K562 (cell line): ENCODE measurements at regions not wholly inside any gene's neighbourhood (a gene's known extent, or its start where the extent isn't known, plus 50 kb on each side); places are given as distances from the start of the nearest gene placed in this dataset.

ENCODE experiments used
- ATAC-seq: fragments of 200-7000 bp; cut with Tn5 transposase; 3 replicates; pipeline ENCODE4 v1.9.1; 2020; ENCODE audit warnings: moderate library complexity
- BruUV-seq: library from RNA; stranded (reverse); fragments of 400-500 nt; replicated peaks from 2 replicates; lab custom pipeline; 2021; lab: Mats Ljungman, UMichigan
- CTCF ChIA-PET: fragments of 300-600 bp; formaldehyde crosslinking; extraction: SDS; loops from one replicate; lab custom pipeline; 2021; ENCODE audit warnings: low intra/inter-chr PET ratio; lab: Yijun Ruan, JAX
- POLR2A ChIA-PET: fragments of 300-600, 350-650 bp; sonication (Branson Sonifier 250); formaldehyde crosslinking; extraction: SDS; loops from one replicate; lab custom pipeline; 2021; ENCODE audit warnings: antibody characterized with exemption, inconsistent platforms; lab: Yijun Ruan, JAX
- DNase-seq, 4 experiments: peaks; one replicate each; pipeline versions ENCODE4 v3.0.0 to v3.0.0-alpha.2; 2011 to 2018; ENCODE audit warnings: low spot score in 3 of 4, mixed read lengths in 3 of 4; ENCODE audit errors: extremely low read depth in 1 of 4
- FAIRE-seq: peaks from 2 replicates; lab custom pipeline; 2011; peaks lifted over from hg19 to GRCh38; lab: Jason Lieb, UNC
- H2AFZ ChIP-seq: 2 replicates; pipeline ENCODE4 v1.6.0; 2011; ENCODE audit warnings: low read depth, low read length, control low read depth, inconsistent platforms
- H3K27ac ChIP-seq: fragments of 200-600 bp; 3 replicates; pipeline ENCODE4 v1.8.0; 2011; ENCODE audit warnings: low read depth, mild to moderate bottlenecking, control low read depth, inconsistent platforms, low read length, moderate library complexity, mixed read lengths; ENCODE audit errors: extremely low read depth
- H3K27me3 ChIP-seq, 2 experiments: fragments of 300-600 bp in 1 of 2; 2 replicates in 1 of 2; 3 replicates in 1 of 2; pipeline versions ENCODE4 v1.6.0 to v1.8.0; 2011; ENCODE audit warnings: inconsistent platforms in 2 of 2, low read length in 2 of 2, mild to moderate bottlenecking in 1 of 2, mixed read lengths in 1 of 2, moderate library complexity in 1 of 2; ENCODE audit not compliant: control insufficient read depth in 2 of 2, insufficient read depth in 2 of 2
- H3K36me3 ChIP-seq: fragments of 300-600 bp; 3 replicates; pipeline ENCODE4 v1.8.0; 2011; ENCODE audit warnings: mild to moderate bottlenecking, low read length, inconsistent platforms; ENCODE audit not compliant: control insufficient read depth, insufficient read depth
- H3K4me1 ChIP-seq, 2 experiments: fragments of 200-600 bp in 1 of 2; replicated peaks in 1 of 2; 2 replicates in 1 of 2; 3 replicates in 1 of 2; pipeline versions ENCODE4 v1.5.1 to v1.8.0; 2011; ENCODE audit warnings: inconsistent platforms in 2 of 2, low read length in 2 of 2, mild to moderate bottlenecking in 1 of 2, mixed read lengths in 1 of 2, moderate library complexity in 1 of 2; ENCODE audit not compliant: control insufficient read depth in 2 of 2, insufficient read depth in 2 of 2
- H3K4me2 ChIP-seq: 2 replicates; pipeline ENCODE4 v1.6.1; 2011; ENCODE audit warnings: low read length, control low read depth, inconsistent platforms, mixed read lengths; ENCODE audit not compliant: insufficient read depth
- H3K4me3 ChIP-seq: fragments of 200-600 bp; sonication (generic), shearing (Covaris generic); 2 replicates; pipeline ENCODE4 v1.5.1; 2016; ENCODE audit warnings: control low read depth, inconsistent platforms
- H3K79me2 ChIP-seq: fragments of 200-600 bp; 3 replicates; pipeline ENCODE4 v1.8.0; 2011; ENCODE audit warnings: low read length, inconsistent platforms; ENCODE audit not compliant: control insufficient read depth, insufficient read depth
- H3K9ac ChIP-seq, 2 experiments: 2 replicates each; pipeline versions ENCODE4 v1.6.0 to v1.6.1; 2011; ENCODE audit warnings: low read depth in 2 of 2, low read length in 2 of 2, control low read depth in 1 of 2, inconsistent platforms in 1 of 2, mild to moderate bottlenecking in 1 of 2, mixed read lengths in 1 of 2; ENCODE audit not compliant: insufficient read depth in 1 of 2
- H3K9me1 ChIP-seq: one replicate; pipeline ENCODE4 v1.6.0; 2011; ENCODE audit warnings: inconsistent platforms, mild to moderate bottlenecking, low read length, moderate library complexity; ENCODE audit not compliant: control insufficient read depth, insufficient read depth
- H3K9me3 ChIP-seq: replicated peaks from 2 replicates; pipeline ENCODE4 v1.5.1; 2011; ENCODE audit warnings: low read depth, low read length, inconsistent platforms; ENCODE audit not compliant: control insufficient read depth, insufficient read depth
- H4K20me1 ChIP-seq: replicated peaks from 2 replicates; pipeline ENCODE4 v1.6.1; 2011; ENCODE audit warnings: low read length, inconsistent platforms, mixed read lengths; ENCODE audit not compliant: control insufficient read depth, insufficient read depth
- ARID3A ChIP-seq: IDR thresholded peaks from 2 replicates; pipeline ENCODE4 v1.6.1; 2012; ENCODE audit warnings: low read depth, low read length, improper control_type of control experiment, borderline replicate concordance
- BCLAF1 ChIP-seq, 2 experiments: fragments of 450-650 bp in 1 of 2; IDR thresholded peaks; 2 replicates each; pipeline ENCODE4 v1.6.1; 2011 to 2017; ENCODE audit warnings: low read depth in 2 of 2, antibody characterized with exemption in 1 of 2, borderline replicate concordance in 1 of 2, low read length in 1 of 2, mild to moderate bottlenecking in 1 of 2, mixed read lengths in 1 of 2; ENCODE audit not compliant: control insufficient read depth in 1 of 2
- C11orf30 ChIP-seq: fragments of 450-650 bp; IDR thresholded peaks from 2 replicates; pipeline ENCODE4 v1.6.1; 2016; ENCODE audit warnings: low read depth, mild to moderate bottlenecking
- CBX2 ChIP-seq: fragments of 200-600 bp; sonication (generic); IDR thresholded peaks from one replicate; pipeline ENCODE4 v1.6.1; 2012; ENCODE audit warnings: mild to moderate bottlenecking, low read length, inconsistent platforms; ENCODE audit not compliant: insufficient read depth, poor library complexity, severe bottlenecking
- CXXC5 ChIP-seq: fragments of 250-450 bp; sonication (Bioruptor Pico); IDR thresholded peaks from 2 replicates; pipeline ENCODE4 v1.8.0; 2022; ENCODE audit warnings: inconsistent platforms, mild to moderate bottlenecking, moderate library complexity
- ETV6 ChIP-seq, 3 experiments: fragments of 150-350 bp in 1 of 3; sonication (generic) in 1 of 3; formaldehyde crosslinking in 1 of 3; IDR thresholded peaks; 2 replicates each; pipeline versions ENCODE4 v1.6.1 to v1.8.0; 2014 to 2022; ENCODE audit warnings: borderline replicate concordance in 2 of 3, low read depth in 2 of 3, antibody characterized with exemption in 1 of 3, low read length in 1 of 3, mild to moderate bottlenecking in 1 of 3, missing genetic modification reagents in 1 of 3
- FOS ChIP-seq: IDR thresholded peaks from 3 replicates; pipeline ENCODE4 v1.6.1; 2011; ENCODE audit not compliant: insufficient read length; ENCODE audit errors: extremely low read depth
- IRF2 ChIP-seq: sonication (generic); formaldehyde crosslinking; IDR thresholded peaks from 2 replicates; pipeline ENCODE4 v1.8.1; 2022; ENCODE audit warnings: mild to moderate bottlenecking, missing genetic modification reagents
- KDM1A ChIP-seq, 2 experiments: fragments of 450-650 bp; IDR thresholded peaks; 2 replicates each; pipeline ENCODE4 v1.6.1; 2016; ENCODE audit warnings: mild to moderate bottlenecking in 2 of 2
- NONO ChIP-seq, 2 experiments: fragments of 200-400 bp in 1 of 2; fragments of 450-650 bp in 1 of 2; formaldehyde crosslinking in 1 of 2; IDR thresholded peaks; 2 replicates each; pipeline ENCODE4 v1.6.1; 2017; ENCODE audit warnings: low read depth in 2 of 2, mild to moderate bottlenecking in 2 of 2, moderate library complexity in 2 of 2, low read length in 1 of 2
- PHF20 ChIP-seq: fragments of 450-650 bp; IDR thresholded peaks from 2 replicates; pipeline ENCODE4 v1.6.1; 2018; ENCODE audit not compliant: partially characterized antibody
- ZNF143 ChIP-seq: sonication (generic); formaldehyde crosslinking; IDR thresholded peaks from 2 replicates; pipeline ENCODE4 v1.9.0; 2022; ENCODE audit warnings: mild to moderate bottlenecking, missing genetic modification reagents
- ZNF311 ChIP-seq: fragments of 250-450 bp; sonication (Bioruptor Pico); IDR thresholded peaks from 2 replicates; pipeline ENCODE4 v1.4.0; 2020; ENCODE audit warnings: mild to moderate bottlenecking, moderate library complexity
- ZNF780A ChIP-seq: fragments of 250-450 bp; sonication (Bioruptor Pico); IDR thresholded peaks from 2 replicates; pipeline ENCODE4 v1.5.0; 2021; ENCODE audit warnings: mild to moderate bottlenecking
- WGBS: fragments of 100-300 bp; shearing (Covaris generic); methylation state at CpG from one replicate; pipeline ENCODE4 v1.1.6; 2016; ENCODE audit warnings: low coverage, mixed read lengths; ENCODE audit not compliant: insufficient coverage; ENCODE audit errors: missing lambda C conversion rate; 5-methylcytosine and 5-hydroxymethylcytosine counted together
- in situ Hi-C: fragments of 300-500 bp; cut with MboI; formaldehyde crosslinking; loops from 4 replicates; pipeline ENCODE4 v1.15.0; 2018; ENCODE audit warnings: inconsistent platforms, mixed read lengths
- intact Hi-C: fragments of 100-400 bp; cut with micrococcal nuclease; formaldehyde crosslinking; loops from 2 replicates; pipeline ENCODE4 v1.14.2; 2022
- TF ChIP-seq, protein P1 (sequence below), 2 experiments: fragments of 450-650 bp in 1 of 2; sonication (generic) in 1 of 2; formaldehyde crosslinking; conservative IDR thresholded peaks; 2 replicates each; pipeline versions ENCODE4 v1.4.0 to v1.8.1; 2020 to 2022; ENCODE audit warnings: mild to moderate bottlenecking in 1 of 2, missing genetic modification reagents in 1 of 2
- TF ChIP-seq, protein P2 (sequence below): fragments of 450-650 bp; IDR thresholded peaks from 2 replicates; pipeline ENCODE4 v1.6.1; 2018; ENCODE audit warnings: mild to moderate bottlenecking, low read depth; ENCODE audit not compliant: partially characterized antibody

DNA sequence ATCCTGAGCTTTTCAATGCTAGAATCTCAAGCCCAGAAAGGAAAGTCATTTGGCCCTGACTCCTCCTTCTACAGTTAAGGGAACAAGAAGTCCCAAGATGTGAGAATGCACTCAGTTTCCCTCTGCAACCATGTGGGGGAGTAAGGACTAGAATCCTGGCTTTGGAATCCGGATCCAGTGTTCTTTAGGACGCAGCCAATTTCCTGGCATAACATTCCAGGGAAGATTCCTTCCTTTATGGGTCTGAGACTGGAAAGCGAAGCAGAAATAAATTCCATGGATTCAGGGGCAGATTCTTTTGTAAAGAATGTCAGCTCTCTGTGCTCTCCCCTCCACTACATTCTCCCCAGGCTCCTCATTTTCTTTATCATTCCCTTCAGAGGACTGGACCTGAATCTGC, 151.8 kb upstream of the SOX14 start:
- no peak for FAIRE-seq
- TF ChIP-seq NONO (IDR thresholded peaks at IDR 0.05; ENCODE audit: low read depth in 2 of 2, low read length in 1 of 2) (no peak), IRF2 (CRISPR knock-in tag) (no peak), CBX2 (no peak), ZNF143 (no peak), CXXC5 (CRISPR knock-in tag) (no peak), KDM1A (IDR thresholded peaks at IDR 0.05) (no peak), ZNF311 (CRISPR knock-in tag) (no peak), ZNF780A (CRISPR knock-in tag) (no peak), C11orf30 (no peak), ETV6 (IDR thresholded peaks at IDR 0.05; ENCODE audit: borderline replicate concordance in 1 of 2, low read depth in 2 of 2, low read length in 1 of 2) (no peak), ETV6 (CRISPR knock-in tag; IDR thresholded peaks at IDR 0.05; ENCODE audit: borderline replicate concordance) (no peak), ARID3A (no peak), BCLAF1 (IDR thresholded peaks at IDR 0.05; ENCODE audit: borderline replicate concordance in 1 of 2, control insufficient read depth in 1 of 2, low read depth in 2 of 2, low read length in 1 of 2) (no peak), PHF20 (no peak), FOS (no peak)
- TF ChIP-seq, protein P1, sequence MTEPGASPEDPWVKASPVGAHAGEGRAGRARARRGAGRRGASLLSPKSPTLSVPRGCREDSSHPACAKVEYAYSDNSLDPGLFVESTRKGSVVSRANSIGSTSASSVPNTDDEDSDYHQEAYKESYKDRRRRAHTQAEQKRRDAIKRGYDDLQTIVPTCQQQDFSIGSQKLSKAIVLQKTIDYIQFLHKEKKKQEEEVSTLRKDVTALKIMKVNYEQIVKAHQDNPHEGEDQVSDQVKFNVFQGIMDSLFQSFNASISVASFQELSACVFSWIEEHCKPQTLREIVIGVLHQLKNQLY (CRISPR knock-in tag; conservative IDR thresholded peaks at IDR 0.05), result no peak
- TF ChIP-seq, protein P2, sequence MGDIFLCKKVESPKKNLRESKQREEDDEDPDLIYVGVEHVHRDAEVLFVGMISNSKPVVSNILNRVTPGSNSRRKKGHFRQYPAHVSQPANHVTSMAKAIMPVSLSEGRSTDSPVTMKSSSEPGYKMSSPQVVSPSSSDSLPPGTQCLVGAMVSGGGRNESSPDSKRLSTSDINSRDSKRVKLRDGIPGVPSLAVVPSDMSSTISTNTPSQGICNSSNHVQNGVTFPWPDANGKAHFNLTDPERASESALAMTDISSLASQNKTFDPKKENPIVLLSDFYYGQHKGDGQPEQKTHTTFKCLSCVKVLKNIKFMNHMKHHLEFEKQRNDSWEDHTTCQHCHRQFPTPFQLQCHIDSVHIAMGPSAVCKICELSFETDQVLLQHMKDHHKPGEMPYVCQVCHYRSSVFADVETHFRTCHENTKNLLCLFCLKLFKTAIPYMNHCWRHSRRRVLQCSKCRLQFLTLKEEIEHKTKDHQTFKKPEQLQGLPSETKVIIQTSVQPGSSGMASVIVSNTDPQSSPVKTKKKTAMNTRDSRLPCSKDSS, result no peak

More for the DNA sequence above, 151.8 kb upstream of the SOX14 start:
- DNase-seq, result no peak
- no peak overlapping the region for H2AFZ ChIP-seq
- 0% methylated on average over 3 of the region's 3 CpGs for WGBS
- no peaks in the 10 kb centered on the region for H3K79me2 ChIP-seq
- H3K4me1 ChIP-seq, result no peaks in the 10 kb centered on the region
- POLR2A ChIA-PET, result no interaction called here
- no peak overlapping the region for H3K27ac ChIP-seq
- H3K36me3 ChIP-seq, result no peaks in the 10 kb centered on the region
- H3K4me2 ChIP-seq, result no peak overlapping the region
- intact Hi-C loops, result no loop called here
- H3K4me3 ChIP-seq, result no peak overlapping the region
- no peaks in the 10 kb centered on the region for H3K27me3 ChIP-seq
- no peaks in the 10 kb centered on the region for H3K9me3 ChIP-seq
- no TSS peak for BruUV-seq
- H4K20me1 ChIP-seq, result no peaks in the 10 kb centered on the region
- ATAC-seq, result no peak
- H3K9ac ChIP-seq, result no peak overlapping the region
- CTCF ChIA-PET, result no interaction called here
- in situ Hi-C loops, result no loop called here
- no peaks in the 10 kb centered on the region for H3K9me1 ChIP-seq
